ENCODE measurements at regions not wholly inside any gene's neighbourhood (a gene's known extent, or its start where the extent isn't known, plus 50 kb on each side); places are given as distances from the start of the nearest gene placed in this dataset.
"Not testable (repeated sequence)": the region's sequence is repeated elsewhere in the genome, so short reads cannot be mapped to it uniquely, and the experiment has no call there.

GRCh38 chrX:55981603-55982002 is 250.6 kb upstream of the KLF8 start:
- no peak for DNase-seq (ENCODE audit: low spot score)

GRCh38 chrX:55996649-55997048 is 235.5 kb upstream of the KLF8 start:
- DNase-seq (ENCODE audit: low spot score), result no peak

- DNase-seq (ENCODE audit: low spot score), result no peak
Measured at GRCh38 chrX:56000174-56000573, 232.0 kb upstream of the KLF8 start.

GRCh38 chrX:56000729-56001128 is 231.4 kb upstream of the KLF8 start:
- DNase-seq (ENCODE audit: low spot score), result no peak

GRCh38 chrX:56025872-56026571 is 206.1 kb upstream of the KLF8 start:
- no peak for DNase-seq (ENCODE audit: low spot score)

- no peak for DNase-seq (ENCODE audit: low spot score)
Measured at GRCh38 chrX:56026815-56027214, 205.3 kb upstream of the KLF8 start.

- DNase-seq (ENCODE audit: low spot score), result no peak
Measured at GRCh38 chrX:56029188-56029587, 203.0 kb upstream of the KLF8 start.

- DNase-seq (ENCODE audit: low spot score), result no peak
Measured at GRCh38 chrX:56029691-56030090, 202.5 kb upstream of the KLF8 start.

GRCh38 chrX:56031409-56031808 is 200.7 kb upstream of the KLF8 start:
- no peak for DNase-seq (ENCODE audit: low spot score)

- no peak for DNase-seq (ENCODE audit: low spot score)
Measured at GRCh38 chrX:56033495-56034180, 198.5 kb upstream of the KLF8 start.

- not testable (repeated sequence) for DNase-seq (ENCODE audit: low spot score)
Measured at GRCh38 chrX:56052673-56053330, 179.4 kb upstream of the KLF8 start.

GRCh38 chrX:56057325-56057724 is 174.8 kb upstream of the KLF8 start:
- no peak for DNase-seq (ENCODE audit: low spot score)

- no peak for DNase-seq (ENCODE audit: low spot score)
Measured at GRCh38 chrX:56066016-56066415, 166.1 kb upstream of the KLF8 start.

GRCh38 chrX:56068274-56068758 is 163.8 kb upstream of the KLF8 start:
- DNase-seq (ENCODE audit: low spot score), result no peak

GRCh38 chrX:56069299-56069931 is 162.7 kb upstream of the KLF8 start:
- DNase-seq (ENCODE audit: low spot score), result no peak

GRCh38 chrX:56089376-56089775 is 142.8 kb upstream of the KLF8 start:
- no peak for DNase-seq (ENCODE audit: low spot score)

- no peak for DNase-seq (ENCODE audit: low spot score)
Measured at GRCh38 chrX:56099271-56099670, 132.9 kb upstream of the KLF8 start.

GRCh38 chrX:56107320-56107719 is 124.8 kb upstream of the KLF8 start:
- no peak for DNase-seq (ENCODE audit: low spot score)

- peak; percentile 47 for DNase-seq (ENCODE audit: low spot score)
Measured at GRCh38 chrX:56113785-56114436, 118.2 kb upstream of the KLF8 start.

- DNase-seq (ENCODE audit: low spot score), result no peak
Measured at GRCh38 chrX:56114437-56114787, 117.7 kb upstream of the KLF8 start.

GRCh38 chrX:56120242-56120641 is 111.9 kb upstream of the KLF8 start:
- DNase-seq (ENCODE audit: low spot score), result no peak

- DNase-seq (ENCODE audit: low spot score), result no peak
Measured at GRCh38 chrX:56125946-56126345, 106.2 kb upstream of the KLF8 start.

Data from ecto neural progenitor cell (in vitro differentiated cells).